Naive thymus-derived CD4-positive, alpha-beta T cell (primary cell): ENCODE measurements at regions not wholly inside any gene's neighbourhood (a gene's known extent, or its start where the extent isn't known, plus 50 kb on each side); places are given as distances from the start of the nearest gene placed in this dataset.
A peak's percentile ranks its signal among the peaks of the same experiment; 100 is the strongest.

Experiments
- ATAC-seq: fragments of 150-1000 bp; cut with Tn5 transposase; 2 replicates; pipeline ENCODE4 v1.10.0; 2021; ENCODE audit warnings: mild to moderate bottlenecking, moderate library complexity
- CTCF ChIA-PET: fragments of 350-600 bp; sonication (Branson Sonifier 250); formaldehyde crosslinking; loops from one replicate; lab custom pipeline; 2021; ENCODE audit warnings: antibody characterized with exemption; lab: Charles Lee
- POLR2A ChIA-PET: fragments of 350-600 bp; sonication (Branson Sonifier 250); formaldehyde crosslinking; loops from one replicate; lab custom pipeline; 2021; ENCODE audit warnings: antibody characterized with exemption, inconsistent platforms; lab: Charles Lee
- DNase-seq, 9 donors: peaks; one replicate each; pipeline versions ENCODE4 v3.0.0 to v3.0.0-alpha.2; 2020 to 2022; ENCODE audit warnings: mixed read lengths in 1 of 9
- H3K27ac ChIP-seq: one replicate; pipeline ENCODE4 v1.7.0; 2013; ENCODE audit warnings: mild to moderate bottlenecking, low read depth, low read length, moderate library complexity
- H3K27me3 ChIP-seq, 2 donors: one replicate each; pipeline ENCODE4 v1.7.0; 2013; ENCODE audit warnings: low read length in 2 of 2, mild to moderate bottlenecking in 2 of 2, moderate library complexity in 2 of 2; ENCODE audit not compliant: control insufficient read depth in 2 of 2, insufficient read depth in 2 of 2
- H3K36me3 ChIP-seq, 3 experiments: 1 replicate in 2 of 3; 2 replicates in 1 of 3; pipeline ENCODE4 v1.7.0; 2013; ENCODE audit warnings: low read length in 3 of 3, mild to moderate bottlenecking in 3 of 3, moderate library complexity in 1 of 3; ENCODE audit not compliant: insufficient read depth in 3 of 3, control insufficient read depth in 2 of 3
- H3K4me1 ChIP-seq, 2 donors: one replicate each; pipeline ENCODE4 v1.7.0; 2013; ENCODE audit warnings: low read length in 2 of 2, mild to moderate bottlenecking in 2 of 2, moderate library complexity in 1 of 2; ENCODE audit not compliant: control insufficient read depth in 2 of 2, insufficient read depth in 2 of 2
- H3K4me3 ChIP-seq: 2 replicates; pipeline ENCODE4 v1.7.0; 2013; ENCODE audit warnings: mild to moderate bottlenecking, low read length
- H3K9me3 ChIP-seq, 3 experiments: 1 replicate in 2 of 3; 2 replicates in 1 of 3; pipeline ENCODE4 v1.7.0; 2013; ENCODE audit warnings: low read length in 3 of 3; ENCODE audit not compliant: control insufficient read depth in 2 of 3
- H3K27ac Mint-ChIP-seq, 9 donors: one replicate each; pipeline ENCODE4 v1.8.0; 2020 to 2022; ENCODE audit warnings: mixed read lengths in 9 of 9, mild to moderate bottlenecking in 8 of 9, moderate library complexity in 5 of 9, inconsistent platforms in 2 of 9
- H3K27me3 Mint-ChIP-seq, 5 donors: one replicate each; pipeline ENCODE4 v1.8.0; 2021 to 2022; ENCODE audit warnings: mixed read lengths in 5 of 5, mild to moderate bottlenecking in 1 of 5
- H3K36me3 Mint-ChIP-seq, 5 donors: one replicate each; pipeline ENCODE4 v1.8.0; 2020 to 2022; ENCODE audit warnings: mixed read lengths in 5 of 5, mild to moderate bottlenecking in 3 of 5, inconsistent platforms in 1 of 5
- H3K4me1 Mint-ChIP-seq, 7 donors: one replicate each; pipeline ENCODE4 v1.8.0; 2020 to 2022; ENCODE audit warnings: mixed read lengths in 7 of 7, mild to moderate bottlenecking in 3 of 7, inconsistent platforms in 1 of 7
- H3K4me3 Mint-ChIP-seq, 10 donors: one replicate each; pipeline ENCODE4 v1.8.0; 2020 to 2022; ENCODE audit warnings: mild to moderate bottlenecking in 10 of 10, mixed read lengths in 10 of 10, moderate library complexity in 6 of 10, inconsistent platforms in 2 of 10
- H3K9me3 Mint-ChIP-seq, 11 donors: one replicate each; pipeline ENCODE4 v1.8.0; 2020 to 2022; ENCODE audit warnings: mixed read lengths in 11 of 11, mild to moderate bottlenecking in 4 of 11, inconsistent platforms in 1 of 11, moderate library complexity in 1 of 11
- intact Hi-C, 2 donors: fragments of 100-400 bp; cut with micrococcal nuclease; formaldehyde crosslinking; loops; one replicate each; pipeline ENCODE4 v1.15.1; 2023

GRCh38 chr3:127350172-127351050 is 62.6 kb upstream of the PRR20G start:
- POLR2A ChIA-PET: no interaction called here
- H3K27me3 ChIP-seq: no peaks in the 10 kb centered on the region
- H3K27ac Mint-ChIP-seq: no peak overlapping the region
- no peak overlapping the region for H3K4me3 ChIP-seq
- H3K36me3 ChIP-seq: no peaks in the 10 kb centered on the region
- no peak overlapping the region for H3K27ac ChIP-seq
- H3K4me1 Mint-ChIP-seq: no peaks in the 10 kb centered on the region
- H3K9me3 ChIP-seq: peaks cover 0 to 3% (median 0%) of the 10 kb centered on the region in 3 experiments
- peaks cover under 1 to 17% (median 6%) of the 10 kb centered on the region in 11 donors for H3K9me3 Mint-ChIP-seq
- CTCF ChIA-PET: no interaction called here
- peaks cover 0 to 5% (median 0%) of the 10 kb centered on the region in 5 donors for H3K36me3 Mint-ChIP-seq
- no peaks in the 10 kb centered on the region for H3K4me1 ChIP-seq
- peaks cover 0 to 38% (median 20%) of the 10 kb centered on the region in 5 donors for H3K27me3 Mint-ChIP-seq
- intact Hi-C loops: no loop called here
- ATAC-seq (no peak), DNase-seq (no peak)
- no peak overlapping the region for H3K4me3 Mint-ChIP-seq

- Mint-ChIP-seq H3K36me3 (peaks cover 0 to 5% (median 0%) of the 10 kb centered on the region in 5 donors), H3K4me3 (no peak overlapping the region), H3K9me3 (peaks cover 0 to 14% (median 6%) of the 10 kb centered on the region in 11 donors), H3K4me1 (no peaks in the 10 kb centered on the region), H3K27ac (no peak overlapping the region), H3K27me3 (peaks cover 0 to 40% (median 24%) of the 10 kb centered on the region in 5 donors)
- Histone ChIP-seq H3K27me3 (no peaks in the 10 kb centered on the region), H3K4me3 (no peak overlapping the region), H3K9me3 (no peaks in the 10 kb centered on the region), H3K4me1 (no peaks in the 10 kb centered on the region), H3K27ac (no peak overlapping the region), H3K36me3 (no peaks in the 10 kb centered on the region)
- intact Hi-C loops: no loop called here
- CTCF ChIA-PET: no interaction called here
- no peak for DNase-seq
- ATAC-seq: peak; percentile 6
- POLR2A ChIA-PET: no interaction called here
Measured at GRCh38 chr3:127349501-127350171, 61.8 kb upstream of the PRR20G start.

GRCh38 chr3:127342735-127343134 is 54.9 kb upstream of the PRR20G start:
- H3K4me3 ChIP-seq: no peak overlapping the region
- CTCF ChIA-PET: no interaction called here

GRCh38 chr3:127339928-127340861 is 52.3 kb upstream of the PRR20G start:
- H3K4me3 Mint-ChIP-seq: no peak overlapping the region
- peaks cover 0 to 13% (median 7%) of the 10 kb centered on the region in 11 donors for H3K9me3 Mint-ChIP-seq
- H3K27ac Mint-ChIP-seq: no peak overlapping the region
- CTCF ChIA-PET: no interaction called here
- intact Hi-C loops: no loop called here
- no peaks in the 10 kb centered on the region for H3K36me3 ChIP-seq
- H3K27me3 ChIP-seq: no peaks in the 10 kb centered on the region
- no peak overlapping the region for H3K27ac ChIP-seq
- H3K27me3 Mint-ChIP-seq: peaks cover 11 to 76% (median 44%) of the 10 kb centered on the region in 5 donors
- H3K9me3 ChIP-seq: peaks cover 0 to 9% (median 0%) of the 10 kb centered on the region in 3 experiments
- no peaks in the 10 kb centered on the region for H3K4me1 ChIP-seq
- no peak overlapping the region for H3K4me3 ChIP-seq
- ATAC-seq (no peak), DNase-seq (no peak)
- POLR2A ChIA-PET: no interaction called here
- no peaks in the 10 kb centered on the region for H3K4me1 Mint-ChIP-seq
- H3K36me3 Mint-ChIP-seq: peaks cover 0 to 3% (median 0%) of the 10 kb centered on the region in 5 donors

More at GRCh38 chr3:127342735-127343134, 54.9 kb upstream of the PRR20G start:
- Histone ChIP-seq H3K4me1 (no peaks in the 10 kb centered on the region), H3K27ac (no peak overlapping the region), H3K27me3 (no peaks in the 10 kb centered on the region), H3K36me3 (no peaks in the 10 kb centered on the region), H3K9me3 (peaks cover 0 to 9% (median 0%) of the 10 kb centered on the region in 3 experiments)
- no peak overlapping the region for H3K27ac Mint-ChIP-seq
- ATAC-seq (no peak), DNase-seq (no peak)
- no peaks in the 10 kb centered on the region for H3K4me1 Mint-ChIP-seq
- H3K36me3 Mint-ChIP-seq: peaks cover 0 to 5% (median 0%) of the 10 kb centered on the region in 5 donors
- intact Hi-C loops: no loop called here
- peaks cover 7 to 74% (median 53%) of the 10 kb centered on the region in 5 donors for H3K27me3 Mint-ChIP-seq
- H3K9me3 Mint-ChIP-seq: peaks cover 0 to 19% (median 8%) of the 10 kb centered on the region in 11 donors
- no peak overlapping the region for H3K4me3 Mint-ChIP-seq
- POLR2A ChIA-PET: no interaction called here

GRCh38 chr3:127339016-127339415 is 51.2 kb upstream of the PRR20G start:
- H3K4me3 Mint-ChIP-seq: no peak overlapping the region
- peaks cover 11 to 74% (median 38%) of the 10 kb centered on the region in 5 donors for H3K27me3 Mint-ChIP-seq
- H3K27me3 ChIP-seq: no peaks in the 10 kb centered on the region
- POLR2A ChIA-PET: no interaction called here
- intact Hi-C loops: no loop called here
- H3K4me3 ChIP-seq: no peak overlapping the region
- peaks cover 0 to 9% (median 0%) of the 10 kb centered on the region in 3 experiments for H3K9me3 ChIP-seq
- no peak overlapping the region for H3K27ac ChIP-seq
- DNase-seq (no peak), ATAC-seq (peak; percentile 36)
- H3K4me1 ChIP-seq: no peaks in the 10 kb centered on the region
- peaks cover 6 to 23% (median 11%) of the 10 kb centered on the region in 11 donors for H3K9me3 Mint-ChIP-seq
- no peaks in the 10 kb centered on the region for H3K36me3 ChIP-seq
- CTCF ChIA-PET: no interaction called here
- H3K27ac Mint-ChIP-seq: no peak overlapping the region
- peaks cover 0 to 3% (median 0%) of the 10 kb centered on the region in 5 donors for H3K36me3 Mint-ChIP-seq
- H3K4me1 Mint-ChIP-seq: no peaks in the 10 kb centered on the region

- DNase-seq: no peak
- ChIA-PET CTCF (no interaction called here), POLR2A (no interaction called here)
- H3K27me3 Mint-ChIP-seq: peaks cover 11 to 70% (median 36%) of the 10 kb centered on the region in 5 donors
- no peak overlapping the region for H3K27ac Mint-ChIP-seq
- no peak overlapping the region for H3K4me3 Mint-ChIP-seq
- H3K27me3 ChIP-seq: no peaks in the 10 kb centered on the region
- H3K27ac ChIP-seq: no peak overlapping the region
- no peaks in the 10 kb centered on the region for H3K4me1 ChIP-seq
- peaks cover 0 to 9% (median 0%) of the 10 kb centered on the region in 3 experiments for H3K9me3 ChIP-seq
- H3K4me1 Mint-ChIP-seq: no peaks in the 10 kb centered on the region
- peaks cover 6 to 30% (median 12%) of the 10 kb centered on the region in 11 donors for H3K9me3 Mint-ChIP-seq
- peaks cover 0 to 3% (median 0%) of the 10 kb centered on the region in 5 donors for H3K36me3 Mint-ChIP-seq
- H3K4me3 ChIP-seq: no peak overlapping the region
- intact Hi-C loops: no loop called here
- ATAC-seq: no peak
- H3K36me3 ChIP-seq: no peaks in the 10 kb centered on the region
Measured at GRCh38 chr3:127337911-127338531, 50.2 kb upstream of the PRR20G start.
